ENCODE measurements at regions not wholly inside any gene's neighbourhood (a gene's known extent, or its start where the extent isn't known, plus 50 kb on each side); places are given as distances from the start of the nearest gene placed in this dataset.
"Not testable (repeated sequence)": the region's sequence is repeated elsewhere in the genome, so short reads cannot be mapped to it uniquely, and the experiment has no call there.

- DNase-seq (ENCODE audit: low spot score) = no peak
- H3K27me3 Mint-ChIP-seq (ENCODE audit: insufficient read depth, low read depth) = peaks cover 8% of the 10 kb centered on the region
- Histone ChIP-seq H3K9me3 (ENCODE audit: low read depth) (no peaks in the 10 kb centered on the region), H3K79me2 (ENCODE audit: low read depth) (no peaks in the 10 kb centered on the region), H3K4me3 (no peak overlapping the region), H3K36me3 (no peaks in the 10 kb centered on the region), H3K27ac (no peak overlapping the region), H3K4me2 (no peak overlapping the region), H4K20me1 (ENCODE audit: low read depth) (no peaks in the 10 kb centered on the region), H3K27me3 (no peaks in the 10 kb centered on the region), H3K9ac (no peak overlapping the region), H3F3A (ENCODE audit: low read depth) (peaks cover 7% of the 10 kb centered on the region), H3K4me1 (no peaks in the 10 kb centered on the region), H2AFZ (replicated peaks) (no peak overlapping the region)
- H3K4me1 Mint-ChIP-seq = peaks cover 6% of the 10 kb centered on the region
- peaks cover 4% of the 10 kb centered on the region for H3K36me3 Mint-ChIP-seq
- TF ChIP-seq CTCF (IDR thresholded peaks at IDR 0.05) (no peak), EZH2phosphoT487 (IDR thresholded peaks at IDR 0.05) (no peak), EZH2 (IDR thresholded peaks at IDR 0.05) (no peak)
- no peak overlapping the region for H3K27ac Mint-ChIP-seq
- H3K4me3 Mint-ChIP-seq = no peak overlapping the region
- H3K9me3 Mint-ChIP-seq = peaks cover 6% of the 10 kb centered on the region
These were observed 261.2 kb downstream of the ASMT start for GRCh38 chrX:1876041-1876440.

GRCh38 chrX:1877780-1878179 is 262.9 kb downstream of the ASMT start:
- TF ChIP-seq EZH2phosphoT487 (IDR thresholded peaks at IDR 0.05) = no peak
- TF ChIP-seq CTCF (IDR thresholded peaks at IDR 0.05) = no peak
- no peak for TF ChIP-seq EZH2 (IDR thresholded peaks at IDR 0.05)
- Histone ChIP-seq H3F3A (ENCODE audit: low read depth) (peaks cover 7% of the 10 kb centered on the region), H3K27ac (no peak overlapping the region), H3K4me3 (no peak overlapping the region), H3K9ac (no peak overlapping the region), H3K36me3 (no peaks in the 10 kb centered on the region), H3K27me3 (no peaks in the 10 kb centered on the region), H3K9me3 (ENCODE audit: low read depth) (no peaks in the 10 kb centered on the region), H3K4me2 (no peak overlapping the region), H4K20me1 (ENCODE audit: low read depth) (no peaks in the 10 kb centered on the region), H2AFZ (replicated peaks) (no peak overlapping the region), H3K4me1 (no peaks in the 10 kb centered on the region), H3K79me2 (ENCODE audit: low read depth) (no peaks in the 10 kb centered on the region)
- peak; percentile 7 for DNase-seq (ENCODE audit: low spot score)
- Mint-ChIP-seq H3K27ac (peak overlapping the region; percentile 5), H3K36me3 (peaks cover 4% of the 10 kb centered on the region), H3K27me3 (ENCODE audit: insufficient read depth, low read depth) (peaks cover 6% of the 10 kb centered on the region), H3K9me3 (peaks cover 6% of the 10 kb centered on the region), H3K4me3 (no peak overlapping the region), H3K4me1 (peaks cover 6% of the 10 kb centered on the region)

- not testable (repeated sequence) for H3K27ac Mint-ChIP-seq
These were observed 266.3 kb downstream of the ASMT start for GRCh38 chrX:1880884-1881817.

GRCh38 chrX:1883772-1884171 is 268.9 kb downstream of the ASMT start:
- H2AFZ ChIP-seq (replicated peaks) = no peak overlapping the region
- no peak overlapping the region for H3K27ac ChIP-seq
- H3K4me1 ChIP-seq = no peaks in the 10 kb centered on the region
- no peak overlapping the region for H3K4me3 Mint-ChIP-seq
- H3K9me3 ChIP-seq (ENCODE audit: low read depth) = no peaks in the 10 kb centered on the region
- H3K4me3 ChIP-seq = no peak overlapping the region
- H3K4me1 Mint-ChIP-seq = peaks cover 3% of the 10 kb centered on the region
- H3K36me3 Mint-ChIP-seq = peaks cover 8% of the 10 kb centered on the region
- no peak overlapping the region for H3K27ac Mint-ChIP-seq
- no peak overlapping the region for H3K4me2 ChIP-seq
- H3K9ac ChIP-seq = no peak overlapping the region
- no peaks in the 10 kb centered on the region for H4K20me1 ChIP-seq (ENCODE audit: low read depth)
- no peak for TF ChIP-seq EZH2 (IDR thresholded peaks at IDR 0.05)
- no peak for TF ChIP-seq CTCF (IDR thresholded peaks at IDR 0.05)
- TF ChIP-seq EZH2phosphoT487 (IDR thresholded peaks at IDR 0.05) = no peak
- H3K27me3 Mint-ChIP-seq (ENCODE audit: insufficient read depth, low read depth) = peaks cover 3% of the 10 kb centered on the region
- H3K9me3 Mint-ChIP-seq = peaks cover 25% of the 10 kb centered on the region
- no peak for DNase-seq (ENCODE audit: low spot score)
- no peaks in the 10 kb centered on the region for H3K36me3 ChIP-seq
- H3K27me3 ChIP-seq = no peaks in the 10 kb centered on the region
- H3F3A ChIP-seq (ENCODE audit: low read depth) = no peaks in the 10 kb centered on the region
- H3K79me2 ChIP-seq (ENCODE audit: low read depth) = no peaks in the 10 kb centered on the region

More at GRCh38 chrX:1880884-1881817, 266.3 kb downstream of the ASMT start:
- H3K36me3 ChIP-seq; H3K36me3 Mint-ChIP-seq; H3K27me3 Mint-ChIP-seq (ENCODE audit: insufficient read depth, low read depth); H3K4me3 ChIP-seq; H3K9ac ChIP-seq; H3K27ac ChIP-seq; H2AFZ ChIP-seq (replicated peaks); H4K20me1 ChIP-seq (ENCODE audit: low read depth); H3K4me3 Mint-ChIP-seq; H3K4me1 ChIP-seq; H3F3A ChIP-seq (ENCODE audit: low read depth); H3K4me1 Mint-ChIP-seq; H3K4me2 ChIP-seq; H3K27me3 ChIP-seq; H3K79me2 ChIP-seq (ENCODE audit: low read depth); H3K9me3 ChIP-seq (ENCODE audit: low read depth); DNase-seq (ENCODE audit: low spot score): not testable (repeated sequence)
- H3K9me3 Mint-ChIP-seq = peaks cover 21% of the 10 kb centered on the region

All from neural progenitor cell (in vitro differentiated cells).